ENCODE measurements at regions not wholly inside any gene's neighbourhood (a gene's known extent, or its start where the extent isn't known, plus 50 kb on each side); places are given as distances from the start of the nearest gene placed in this dataset.

GRCh38 chr1:80457409-80457808, 1343.3 kb upstream of the ADGRL2 start:
- Mint-ChIP-seq H3K27me3 (ENCODE audit: low read depth) (no peaks in the 10 kb centered on the region), H3K27ac (ENCODE audit: unreplicated experiment) (no peak overlapping the region), H3K4me3 (no peak overlapping the region), H3K4me1 (peaks cover 18% of the 10 kb centered on the region), H3K36me3 (ENCODE audit: low read depth) (peaks cover 10% of the 10 kb centered on the region), H3K9me3 (peaks cover 9% of the 10 kb centered on the region)
- DNase-seq (ENCODE audit: low read depth, low spot score): no peak
- no peak for TF ChIP-seq CTCF (conservative IDR thresholded peaks at IDR 0.05)

- no peak overlapping the region for H3K27ac Mint-ChIP-seq (ENCODE audit: unreplicated experiment)
- peaks cover 4% of the 10 kb centered on the region for H3K9me3 Mint-ChIP-seq
- no peak for TF ChIP-seq CTCF (conservative IDR thresholded peaks at IDR 0.05)
- no peaks in the 10 kb centered on the region for H3K27me3 Mint-ChIP-seq (ENCODE audit: low read depth)
- peaks cover 18% of the 10 kb centered on the region for H3K4me1 Mint-ChIP-seq
- H3K4me3 Mint-ChIP-seq: no peak overlapping the region
- peaks cover under 1% of the 10 kb centered on the region for H3K36me3 Mint-ChIP-seq (ENCODE audit: low read depth)
- no peak for DNase-seq (ENCODE audit: low read depth, low spot score)
These were observed 1347.0 kb upstream of the ADGRL2 start for GRCh38 chr1:80453775-80454174.

GRCh38 chr1:80450711-80451110, 1350.0 kb upstream of the ADGRL2 start:
- no peaks in the 10 kb centered on the region for H3K36me3 Mint-ChIP-seq (ENCODE audit: low read depth)
- peaks cover 4% of the 10 kb centered on the region for H3K9me3 Mint-ChIP-seq

GRCh38 chr1:80448081-80448480, 1352.7 kb upstream of the ADGRL2 start:
- Mint-ChIP-seq H3K4me1 (no peaks in the 10 kb centered on the region), H3K36me3 (ENCODE audit: low read depth) (no peaks in the 10 kb centered on the region), H3K27ac (ENCODE audit: unreplicated experiment) (no peak overlapping the region)

More at GRCh38 chr1:80450711-80451110, 1350.0 kb upstream of the ADGRL2 start:
- TF ChIP-seq CTCF (conservative IDR thresholded peaks at IDR 0.05): no peak
- Mint-ChIP-seq H3K27me3 (ENCODE audit: low read depth) (no peaks in the 10 kb centered on the region), H3K4me3 (no peak overlapping the region), H3K27ac (ENCODE audit: unreplicated experiment) (no peak overlapping the region), H3K4me1 (peaks cover 2% of the 10 kb centered on the region)
- DNase-seq (ENCODE audit: low read depth, low spot score): no peak

GRCh38 chr1:80447526-80447925, 1353.2 kb upstream of the ADGRL2 start:
- peaks cover 4% of the 10 kb centered on the region for H3K9me3 Mint-ChIP-seq
- no peak overlapping the region for H3K4me3 Mint-ChIP-seq
- H3K27ac Mint-ChIP-seq (ENCODE audit: unreplicated experiment): no peak overlapping the region
- DNase-seq (ENCODE audit: low read depth, low spot score): no peak
- no peak for TF ChIP-seq CTCF (conservative IDR thresholded peaks at IDR 0.05)
- H3K36me3 Mint-ChIP-seq (ENCODE audit: low read depth): no peaks in the 10 kb centered on the region
- no peaks in the 10 kb centered on the region for H3K27me3 Mint-ChIP-seq (ENCODE audit: low read depth)
- H3K4me1 Mint-ChIP-seq: no peaks in the 10 kb centered on the region

More at GRCh38 chr1:80448081-80448480, 1352.7 kb upstream of the ADGRL2 start:
- Mint-ChIP-seq H3K9me3 (peaks cover 4% of the 10 kb centered on the region), H3K4me3 (no peak overlapping the region), H3K27me3 (ENCODE audit: low read depth) (no peaks in the 10 kb centered on the region)
- TF ChIP-seq CTCF (conservative IDR thresholded peaks at IDR 0.05): no peak
- DNase-seq (ENCODE audit: low read depth, low spot score): no peak

GRCh38 chr1:80445033-80445432, 1355.7 kb upstream of the ADGRL2 start:
- Mint-ChIP-seq H3K4me1 (peaks cover under 1% of the 10 kb centered on the region), H3K27me3 (ENCODE audit: low read depth) (no peaks in the 10 kb centered on the region), H3K4me3 (no peak overlapping the region), H3K36me3 (ENCODE audit: low read depth) (no peaks in the 10 kb centered on the region), H3K9me3 (peaks cover 3% of the 10 kb centered on the region), H3K27ac (ENCODE audit: unreplicated experiment) (no peak overlapping the region)
- no peak for TF ChIP-seq CTCF (conservative IDR thresholded peaks at IDR 0.05)
- no peak for DNase-seq (ENCODE audit: low read depth, low spot score)
